PC-9 (cell line): ENCODE measurements at regions not wholly inside any gene's neighbourhood (a gene's known extent, or its start where the extent isn't known, plus 50 kb on each side); places are given as distances from the start of the nearest gene placed in this dataset.

Experiments used
- EZH2 ChIP-seq: fragments of 200-600 bp; sonication (generic); IDR thresholded peaks from 2 replicates; pipeline ENCODE4 v1.8.0; 2017; ENCODE audit warnings: antibody characterized with exemption, low read depth
- TF ChIP-seq, protein P1 (sequence below): fragments of 200-600 bp; sonication (generic); conservative IDR thresholded peaks from 2 replicates; pipeline ENCODE4 v1.6.1; 2017; ENCODE audit warnings: mixed run types, antibody characterized with exemption, mild to moderate bottlenecking, moderate library complexity

- TF ChIP-seq, protein P1, sequence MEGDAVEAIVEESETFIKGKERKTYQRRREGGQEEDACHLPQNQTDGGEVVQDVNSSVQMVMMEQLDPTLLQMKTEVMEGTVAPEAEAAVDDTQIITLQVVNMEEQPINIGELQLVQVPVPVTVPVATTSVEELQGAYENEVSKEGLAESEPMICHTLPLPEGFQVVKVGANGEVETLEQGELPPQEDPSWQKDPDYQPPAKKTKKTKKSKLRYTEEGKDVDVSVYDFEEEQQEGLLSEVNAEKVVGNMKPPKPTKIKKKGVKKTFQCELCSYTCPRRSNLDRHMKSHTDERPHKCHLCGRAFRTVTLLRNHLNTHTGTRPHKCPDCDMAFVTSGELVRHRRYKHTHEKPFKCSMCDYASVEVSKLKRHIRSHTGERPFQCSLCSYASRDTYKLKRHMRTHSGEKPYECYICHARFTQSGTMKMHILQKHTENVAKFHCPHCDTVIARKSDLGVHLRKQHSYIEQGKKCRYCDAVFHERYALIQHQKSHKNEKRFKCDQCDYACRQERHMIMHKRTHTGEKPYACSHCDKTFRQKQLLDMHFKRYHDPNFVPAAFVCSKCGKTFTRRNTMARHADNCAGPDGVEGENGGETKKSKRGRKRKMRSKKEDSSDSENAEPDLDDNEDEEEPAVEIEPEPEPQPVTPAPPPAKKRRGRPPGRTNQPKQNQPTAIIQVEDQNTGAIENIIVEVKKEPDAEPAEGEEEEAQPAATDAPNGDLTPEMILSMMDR, result no peak
- TF ChIP-seq EZH2, result no peak
These were observed 58.7 kb upstream of the LYRM9 start for GRCh38 chr17:27951872-27952271.
